ENCODE measurements at regions not wholly inside any gene's neighbourhood (a gene's known extent, or its start where the extent isn't known, plus 50 kb on each side); places are given as distances from the start of the nearest gene placed in this dataset.

DNA sequence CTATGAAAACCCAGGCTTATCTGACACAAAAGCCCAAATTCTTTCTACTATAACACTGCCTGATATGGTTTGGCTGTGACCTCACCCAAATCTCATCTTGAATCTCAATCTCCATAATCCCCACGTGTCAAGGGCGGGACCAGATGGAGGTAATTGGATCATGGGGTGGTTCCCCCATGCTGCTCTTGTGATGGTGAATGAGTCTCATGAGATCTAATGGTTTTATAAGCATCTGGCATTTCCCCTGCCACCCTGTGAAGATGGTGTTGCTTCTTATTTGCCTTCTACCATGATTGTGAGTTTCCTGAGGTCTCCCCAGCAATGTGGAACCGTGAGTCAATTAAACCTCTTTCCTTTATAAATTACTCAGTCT lies 123.3 kb upstream of the USP24 start:
- TF ChIP-seq, protein P1, sequence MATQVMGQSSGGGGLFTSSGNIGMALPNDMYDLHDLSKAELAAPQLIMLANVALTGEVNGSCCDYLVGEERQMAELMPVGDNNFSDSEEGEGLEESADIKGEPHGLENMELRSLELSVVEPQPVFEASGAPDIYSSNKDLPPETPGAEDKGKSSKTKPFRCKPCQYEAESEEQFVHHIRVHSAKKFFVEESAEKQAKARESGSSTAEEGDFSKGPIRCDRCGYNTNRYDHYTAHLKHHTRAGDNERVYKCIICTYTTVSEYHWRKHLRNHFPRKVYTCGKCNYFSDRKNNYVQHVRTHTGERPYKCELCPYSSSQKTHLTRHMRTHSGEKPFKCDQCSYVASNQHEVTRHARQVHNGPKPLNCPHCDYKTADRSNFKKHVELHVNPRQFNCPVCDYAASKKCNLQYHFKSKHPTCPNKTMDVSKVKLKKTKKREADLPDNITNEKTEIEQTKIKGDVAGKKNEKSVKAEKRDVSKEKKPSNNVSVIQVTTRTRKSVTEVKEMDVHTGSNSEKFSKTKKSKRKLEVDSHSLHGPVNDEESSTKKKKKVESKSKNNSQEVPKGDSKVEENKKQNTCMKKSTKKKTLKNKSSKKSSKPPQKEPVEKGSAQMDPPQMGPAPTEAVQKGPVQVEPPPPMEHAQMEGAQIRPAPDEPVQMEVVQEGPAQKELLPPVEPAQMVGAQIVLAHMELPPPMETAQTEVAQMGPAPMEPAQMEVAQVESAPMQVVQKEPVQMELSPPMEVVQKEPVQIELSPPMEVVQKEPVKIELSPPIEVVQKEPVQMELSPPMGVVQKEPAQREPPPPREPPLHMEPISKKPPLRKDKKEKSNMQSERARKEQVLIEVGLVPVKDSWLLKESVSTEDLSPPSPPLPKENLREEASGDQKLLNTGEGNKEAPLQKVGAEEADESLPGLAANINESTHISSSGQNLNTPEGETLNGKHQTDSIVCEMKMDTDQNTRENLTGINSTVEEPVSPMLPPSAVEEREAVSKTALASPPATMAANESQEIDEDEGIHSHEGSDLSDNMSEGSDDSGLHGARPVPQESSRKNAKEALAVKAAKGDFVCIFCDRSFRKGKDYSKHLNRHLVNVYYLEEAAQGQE (IDR thresholded peaks at IDR 0.05; ENCODE audit: insufficient replicate concordance, low read depth): no peak
- TF ChIP-seq, protein P2, sequence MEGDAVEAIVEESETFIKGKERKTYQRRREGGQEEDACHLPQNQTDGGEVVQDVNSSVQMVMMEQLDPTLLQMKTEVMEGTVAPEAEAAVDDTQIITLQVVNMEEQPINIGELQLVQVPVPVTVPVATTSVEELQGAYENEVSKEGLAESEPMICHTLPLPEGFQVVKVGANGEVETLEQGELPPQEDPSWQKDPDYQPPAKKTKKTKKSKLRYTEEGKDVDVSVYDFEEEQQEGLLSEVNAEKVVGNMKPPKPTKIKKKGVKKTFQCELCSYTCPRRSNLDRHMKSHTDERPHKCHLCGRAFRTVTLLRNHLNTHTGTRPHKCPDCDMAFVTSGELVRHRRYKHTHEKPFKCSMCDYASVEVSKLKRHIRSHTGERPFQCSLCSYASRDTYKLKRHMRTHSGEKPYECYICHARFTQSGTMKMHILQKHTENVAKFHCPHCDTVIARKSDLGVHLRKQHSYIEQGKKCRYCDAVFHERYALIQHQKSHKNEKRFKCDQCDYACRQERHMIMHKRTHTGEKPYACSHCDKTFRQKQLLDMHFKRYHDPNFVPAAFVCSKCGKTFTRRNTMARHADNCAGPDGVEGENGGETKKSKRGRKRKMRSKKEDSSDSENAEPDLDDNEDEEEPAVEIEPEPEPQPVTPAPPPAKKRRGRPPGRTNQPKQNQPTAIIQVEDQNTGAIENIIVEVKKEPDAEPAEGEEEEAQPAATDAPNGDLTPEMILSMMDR (IDR thresholded peaks at IDR 0.05; ENCODE audit: insufficient read depth, low read length): no peak
- no peak for TF ChIP-seq POLR2AphosphoS5 (IDR thresholded peaks at IDR 0.05; ENCODE audit: low read depth)
